ENCODE measurements at regions not wholly inside any gene's neighbourhood (a gene's known extent, or its start where the extent isn't known, plus 50 kb on each side); places are given as distances from the start of the nearest gene placed in this dataset.

DNA sequence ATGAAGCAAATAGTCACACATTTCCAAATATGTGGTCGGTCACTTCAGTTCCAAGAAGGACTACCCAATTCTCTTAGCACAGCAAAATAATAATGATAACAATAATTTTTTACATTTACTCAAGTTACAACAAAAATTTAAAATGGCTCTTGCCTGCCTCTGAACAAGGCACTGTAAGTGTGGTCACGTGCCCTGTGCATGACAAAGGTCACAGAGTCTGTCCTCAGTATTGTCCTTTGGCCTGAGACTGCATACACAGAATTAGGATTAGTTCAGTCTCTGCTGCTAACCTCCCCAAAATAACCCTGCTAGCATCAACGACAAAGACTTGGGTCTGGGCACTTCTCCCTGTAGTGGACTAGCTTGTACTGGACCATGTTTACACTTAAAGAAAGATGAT lies 297.1 kb upstream of the DUSP10 start:
- Histone ChIP-seq H2AFZ (ENCODE audit: low read length) (no peak overlapping the region), H3K9ac (replicated peaks in 1 of 4; ENCODE audit: extremely low read depth in 1 of 4, low read depth in 3 of 4, low read length in 3 of 4) (no peak overlapping the region), H2BK15ac (ENCODE audit: low read length) (no peak overlapping the region), H3K4me2 (ENCODE audit: insufficient read depth in 1 of 2, low read depth in 2 of 2, low read length in 2 of 2) (no peak overlapping the region), H3K14ac (ENCODE audit: insufficient read length) (no peak overlapping the region), H3K23me2 (ENCODE audit: low read depth, low read length) (no peaks in the 10 kb centered on the region), H3K9me3 (ENCODE audit: insufficient read depth in 2 of 2, low read depth in 1 of 2, low read length in 1 of 2) (peaks cover 0 to 4% of the 10 kb centered on the region in 2 experiments; a peak in 1 of 4 replicates), H2AK5ac (ENCODE audit: low read depth, low read length) (no peak overlapping the region), H2BK20ac (ENCODE audit: low read length) (no peak overlapping the region), H2BK120ac (replicated peaks; ENCODE audit: low read depth, low read length) (no peak overlapping the region), H4K5ac (ENCODE audit: insufficient read length, low read depth, low read length) (no peak overlapping the region), H3K56ac (replicated peaks; ENCODE audit: insufficient read length, low read depth, low read length) (no peak overlapping the region), H3K27me3 (replicated peaks in 1 of 4; ENCODE audit: control insufficient read depth in 3 of 4, extremely low read depth in 1 of 4, insufficient read depth in 3 of 4, low read length in 3 of 4) (no peaks in the 10 kb centered on the region), H3K4me1 (replicated peaks in 1 of 4; ENCODE audit: control insufficient read depth in 3 of 4, insufficient read depth in 4 of 4, low read length in 3 of 4) (no peaks in the 10 kb centered on the region), H2BK12ac (ENCODE audit: low read depth, low read length) (no peak overlapping the region), H3K23ac (ENCODE audit: insufficient read length) (no peak overlapping the region), H2BK5ac (ENCODE audit: low read depth, low read length) (no peak overlapping the region), H3K79me2 (ENCODE audit: control insufficient read depth in 1 of 2, insufficient read depth in 2 of 2, low read length in 2 of 2) (no peaks in the 10 kb centered on the region), H4K8ac (ENCODE audit: extremely low read depth, insufficient read depth, low read length) (no peak overlapping the region), H3K18ac (ENCODE audit: extremely low read depth, low read length) (no peak overlapping the region), H3K27ac (ENCODE audit: low read depth, low read length) (no peak overlapping the region), H4K91ac (replicated peaks; ENCODE audit: insufficient read length, low read length) (no peak overlapping the region), H3K4ac (replicated peaks; ENCODE audit: insufficient read length, low read depth, low read length) (no peak overlapping the region), H4K20me1 (replicated peaks in 1 of 2; ENCODE audit: control insufficient read depth in 1 of 2, insufficient read depth in 2 of 2, low read length in 2 of 2) (no peaks in the 10 kb centered on the region), H3K79me1 (ENCODE audit: low read depth, low read length) (no peaks in the 10 kb centered on the region), H3K4me3 (ENCODE audit: extremely low read depth in 1 of 4, insufficient read depth in 2 of 4, low read depth in 3 of 4, low read length in 4 of 4) (no peak overlapping the region), H3K36me3 (ENCODE audit: control insufficient read depth in 2 of 4, insufficient read depth in 4 of 4, low read length in 3 of 4) (no peaks in the 10 kb centered on the region)
- no peak for TF ChIP-seq ASH2L (IDR thresholded peaks at IDR 0.05; ENCODE audit: low read length)
- TF ChIP-seq NRF1 (IDR thresholded peaks at IDR 0.05; ENCODE audit: low read depth, low read length), result no peak
- no peak for TF ChIP-seq ZNF274 (IDR thresholded peaks at IDR 0.05; ENCODE audit: borderline replicate concordance, extremely low read depth, low read length)
- no peak for TF ChIP-seq RFX5 (IDR thresholded peaks at IDR 0.05; ENCODE audit: borderline replicate concordance, low read depth, low read length)
- TF ChIP-seq EZH2 (IDR thresholded peaks at IDR 0.05; ENCODE audit: low read depth, low read length, severe bottlenecking), result no peak
- no peak for TF ChIP-seq SAP30 (IDR thresholded peaks at IDR 0.05; ENCODE audit: insufficient read depth, insufficient replicate concordance, low read length)
- TF ChIP-seq JUN (IDR thresholded peaks at IDR 0.05; ENCODE audit: low read depth, low read length), result no peak
- no peak for TF ChIP-seq PHF8 (conservative IDR thresholded peaks at IDR 0.05; ENCODE audit: low read depth, low read length)
- TF ChIP-seq EGR1 (IDR thresholded peaks at IDR 0.05; ENCODE audit: borderline replicate concordance, low read depth, low read length), result no peak
- no peak for TF ChIP-seq CBX5 (IDR thresholded peaks at IDR 0.05; ENCODE audit: low read depth, low read length)
- TF ChIP-seq SRF (IDR thresholded peaks at IDR 0.05; ENCODE audit: low read depth, low read length), result no peak
- TF ChIP-seq CHD1 (IDR thresholded peaks at IDR 0.05; ENCODE audit: low read depth, low read length), result no peak
- DNase-seq (ENCODE audit: low read depth in 1 of 2, low spot score in 2 of 2) (no peak), FAIRE-seq (no peak)
- ChIA-PET POLR2A (ENCODE audit: partially characterized antibody) (no interaction called here), CTCF (ENCODE audit: partially characterized antibody) (no interaction called here)
- 73% methylated on average over 3 of the region's 3 CpGs; no CpG with 5 or more reads in 1 of the 2 experiments for WGBS, 2 experiments (ENCODE audit: extremely low coverage in 1 of 2, insufficient coverage in 1 of 2, insufficient read length in 1 of 2, insufficient replicate concordance in 2 of 2, low coverage in 1 of 2, low lambda C conversion rate in 2 of 2, missing lambda C conversion rate in 1 of 2)

Measured in H1 (cell line).